ENCODE measurements at regions not wholly inside any gene's neighbourhood (a gene's known extent, or its start where the extent isn't known, plus 50 kb on each side); places are given as distances from the start of the nearest gene placed in this dataset.

DNA sequence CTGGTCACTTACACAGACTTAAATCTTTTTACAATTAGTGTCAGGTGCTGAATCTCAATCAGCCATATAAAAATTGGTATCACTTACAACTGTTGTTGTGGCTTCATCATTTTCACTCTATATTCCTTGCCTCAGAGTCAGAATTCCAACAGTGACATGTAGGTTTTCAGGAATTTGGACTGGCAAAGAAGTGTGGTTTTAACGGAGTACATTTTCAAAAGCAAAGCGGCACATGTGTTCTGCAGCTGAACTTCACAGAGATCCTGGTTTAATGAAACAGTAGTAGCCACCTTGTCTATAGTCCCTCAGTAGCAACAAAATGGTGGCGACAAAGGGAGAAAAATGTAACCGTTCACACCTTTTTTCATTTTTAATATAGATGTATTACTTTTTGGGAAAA is 486.6 kb downstream of the FAT4 start:
- no peaks in the 10 kb centered on the region for H3K4me1 ChIP-seq
- H3K9me3 ChIP-seq: no peaks in the 10 kb centered on the region
- H3K27me3 ChIP-seq (ENCODE audit: insufficient read depth in 3 of 3, low read length in 2 of 3): no peaks in the 10 kb centered on the region
- H3K4me3 ChIP-seq: no peak overlapping the region
- DNase-seq (no peak), ATAC-seq (no peak)
- WGBS, 3 donors: 63 to 70% (median 64%) methylated on average over 4 of the region's 4 CpGs
- TF ChIP-seq, protein P1, sequence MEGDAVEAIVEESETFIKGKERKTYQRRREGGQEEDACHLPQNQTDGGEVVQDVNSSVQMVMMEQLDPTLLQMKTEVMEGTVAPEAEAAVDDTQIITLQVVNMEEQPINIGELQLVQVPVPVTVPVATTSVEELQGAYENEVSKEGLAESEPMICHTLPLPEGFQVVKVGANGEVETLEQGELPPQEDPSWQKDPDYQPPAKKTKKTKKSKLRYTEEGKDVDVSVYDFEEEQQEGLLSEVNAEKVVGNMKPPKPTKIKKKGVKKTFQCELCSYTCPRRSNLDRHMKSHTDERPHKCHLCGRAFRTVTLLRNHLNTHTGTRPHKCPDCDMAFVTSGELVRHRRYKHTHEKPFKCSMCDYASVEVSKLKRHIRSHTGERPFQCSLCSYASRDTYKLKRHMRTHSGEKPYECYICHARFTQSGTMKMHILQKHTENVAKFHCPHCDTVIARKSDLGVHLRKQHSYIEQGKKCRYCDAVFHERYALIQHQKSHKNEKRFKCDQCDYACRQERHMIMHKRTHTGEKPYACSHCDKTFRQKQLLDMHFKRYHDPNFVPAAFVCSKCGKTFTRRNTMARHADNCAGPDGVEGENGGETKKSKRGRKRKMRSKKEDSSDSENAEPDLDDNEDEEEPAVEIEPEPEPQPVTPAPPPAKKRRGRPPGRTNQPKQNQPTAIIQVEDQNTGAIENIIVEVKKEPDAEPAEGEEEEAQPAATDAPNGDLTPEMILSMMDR (IDR thresholded peaks at IDR 0.05): no peak
- no peaks in the 10 kb centered on the region for H3K36me3 ChIP-seq (ENCODE audit: insufficient read depth in 1 of 2, low read depth in 1 of 2)
- no peak overlapping the region for H3K27ac ChIP-seq
- intact Hi-C loops (cut with DNase I): no loop called here

DNA sequence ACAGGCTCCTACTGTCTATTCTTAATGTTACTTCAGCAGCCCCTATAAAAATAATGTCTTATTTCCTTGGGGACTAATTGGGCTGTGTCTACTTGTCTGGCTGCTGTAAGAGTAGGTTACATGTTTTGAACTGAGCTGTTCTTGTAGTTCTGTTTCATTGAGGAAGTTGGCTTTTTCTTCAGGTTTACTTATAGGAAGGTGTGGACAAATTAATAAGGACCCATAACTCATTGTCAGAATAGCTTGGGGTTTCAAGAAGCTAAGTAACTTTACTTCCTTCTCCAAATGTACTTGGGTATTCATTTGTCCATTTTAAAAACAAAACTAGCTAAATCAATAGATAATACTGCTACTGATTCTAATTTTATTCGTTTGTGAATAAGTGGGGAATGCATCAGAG is 487.2 kb downstream of the FAT4 start:
- no peaks in the 10 kb centered on the region for H3K9me3 ChIP-seq
- no peak overlapping the region for H3K27ac ChIP-seq
- H3K4me1 ChIP-seq: no peaks in the 10 kb centered on the region
- no peak overlapping the region for H3K4me3 ChIP-seq
- intact Hi-C loops (cut with DNase I): no loop called here
- H3K36me3 ChIP-seq (ENCODE audit: insufficient read depth in 1 of 2, low read depth in 1 of 2): no peaks in the 10 kb centered on the region
- no peak for DNase-seq
- 71 to 81% (median 74%) methylated on average over 1 of the region's 1 CpG for WGBS, 3 donors
- no peak for ATAC-seq
- TF ChIP-seq, protein P1 (IDR thresholded peaks at IDR 0.05): no peak
- H3K27me3 ChIP-seq (ENCODE audit: insufficient read depth in 3 of 3, low read length in 2 of 3): no peaks in the 10 kb centered on the region

DNA sequence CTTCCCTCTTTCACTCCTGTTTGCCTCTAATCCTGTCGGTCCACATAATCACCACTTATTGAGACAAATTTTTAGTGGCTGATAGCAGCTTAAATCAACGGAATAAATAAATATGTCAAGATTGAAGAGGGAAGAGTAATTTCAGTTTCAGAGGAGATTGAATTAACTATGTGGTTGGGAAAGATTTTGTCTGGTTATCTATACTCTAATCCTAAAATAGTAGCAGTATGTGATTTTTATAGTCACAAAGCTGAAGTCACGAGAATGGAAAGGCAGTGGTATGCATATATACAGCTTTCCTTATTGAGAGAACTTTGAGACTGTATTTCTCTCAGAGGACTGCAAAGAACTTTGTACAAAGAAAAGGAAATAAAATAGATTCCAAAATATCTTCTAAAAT is 493.3 kb downstream of the FAT4 start:
- no peak overlapping the region for H3K4me3 ChIP-seq
- no peak overlapping the region for H3K27ac ChIP-seq
- no peaks in the 10 kb centered on the region for H3K36me3 ChIP-seq (ENCODE audit: insufficient read depth in 1 of 2, low read depth in 1 of 2)
- TF ChIP-seq, protein P1 (IDR thresholded peaks at IDR 0.05): no peak
- no peak for ATAC-seq
- no peaks in the 10 kb centered on the region for H3K9me3 ChIP-seq
- no peaks in the 10 kb centered on the region for H3K4me1 ChIP-seq
- no peak for DNase-seq
- intact Hi-C loops (cut with DNase I): no loop called here
- WGBS, 3 donors: 66 to 72% (median 66%) methylated on average over 3 of the region's 3 CpGs
- no peaks in the 10 kb centered on the region for H3K27me3 ChIP-seq (ENCODE audit: insufficient read depth in 3 of 3, low read length in 2 of 3)

DNA sequence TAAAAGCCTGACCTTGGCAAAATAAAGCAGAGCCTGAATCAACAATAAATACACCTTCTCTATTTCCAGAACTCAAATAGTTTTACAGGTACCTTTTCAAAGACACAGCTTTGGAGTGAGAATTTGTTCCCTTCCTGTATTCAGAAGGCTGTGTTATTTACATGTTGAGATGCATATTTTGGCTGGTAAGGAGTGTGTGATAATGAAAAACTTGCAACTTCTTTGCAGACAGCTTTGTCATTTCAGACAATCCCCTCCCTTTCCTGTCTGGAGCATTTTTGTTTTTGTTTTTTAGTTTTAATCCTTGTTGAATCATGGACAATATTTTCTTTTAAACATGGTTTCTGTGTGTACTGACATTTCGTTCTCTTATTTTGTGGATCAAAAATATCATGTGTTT is 493.8 kb downstream of the FAT4 start:
- Histone ChIP-seq H3K4me1 (no peaks in the 10 kb centered on the region), H3K27ac (no peak overlapping the region), H3K27me3 (ENCODE audit: insufficient read depth in 3 of 3, low read length in 2 of 3) (no peaks in the 10 kb centered on the region), H3K36me3 (ENCODE audit: insufficient read depth in 1 of 2, low read depth in 1 of 2) (no peaks in the 10 kb centered on the region), H3K4me3 (no peak overlapping the region), H3K9me3 (no peaks in the 10 kb centered on the region)
- DNase-seq (no peak), ATAC-seq (no peak)
- TF ChIP-seq, protein P1 (IDR thresholded peaks at IDR 0.05): no peak
- WGBS, 3 donors: 58 to 87% (median 81%) methylated on average over 1 of the region's 1 CpG
- intact Hi-C loops (cut with DNase I): no loop called here

DNA sequence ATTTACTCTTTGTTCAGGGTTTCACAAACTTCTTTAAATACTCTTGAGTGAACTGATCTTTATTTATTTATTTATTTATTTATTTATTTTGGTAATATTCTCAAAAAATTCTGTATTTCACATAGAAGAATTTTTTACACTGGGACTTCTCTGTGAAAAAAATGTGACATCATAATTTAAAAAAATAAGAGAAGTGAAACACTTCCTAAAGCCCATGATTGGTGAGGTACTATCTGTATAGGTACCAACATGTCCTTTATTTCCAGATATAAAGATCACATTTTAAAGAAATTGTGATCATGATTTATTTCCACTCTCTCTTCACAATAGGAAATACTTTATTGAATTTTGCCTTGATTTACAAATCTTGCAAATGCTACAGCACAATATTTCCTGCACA is 497.1 kb downstream of the FAT4 start:
- TF ChIP-seq, protein P1 (IDR thresholded peaks at IDR 0.05): no peak
- Histone ChIP-seq H3K36me3 (ENCODE audit: insufficient read depth in 1 of 2, low read depth in 1 of 2) (no peaks in the 10 kb centered on the region), H3K9me3 (no peaks in the 10 kb centered on the region), H3K4me3 (no peak overlapping the region), H3K27ac (no peak overlapping the region), H3K4me1 (no peaks in the 10 kb centered on the region), H3K27me3 (ENCODE audit: insufficient read depth in 3 of 3, low read length in 2 of 3) (no peaks in the 10 kb centered on the region)
- intact Hi-C loops (cut with DNase I): no loop called here
- DNase-seq: no peak
- no peak for ATAC-seq

Measured in psoas muscle (tissue), 7 donors.